ENCODE measurements at regions not wholly inside any gene's neighbourhood (a gene's known extent, or its start where the extent isn't known, plus 50 kb on each side); places are given as distances from the start of the nearest gene placed in this dataset.
"Not testable (repeated sequence)": the region's sequence is repeated elsewhere in the genome, so short reads cannot be mapped to it uniquely, and the experiment has no call there.

GRCh38 chr14:71395636-71396035 lies 488.4 kb downstream of the PCNX1 start:
- no peak overlapping the region for H3K4me3 ChIP-seq (ENCODE audit: low read depth, low read length)
- TF ChIP-seq CTCF (conservative IDR thresholded peaks at IDR 0.05; ENCODE audit: low read depth, low read length) = no peak
- no peak for DNase-seq (ENCODE audit: low read depth)

- DNase-seq (ENCODE audit: low read depth) = no peak
- no peak overlapping the region for H3K4me3 ChIP-seq (ENCODE audit: low read depth, low read length)
- TF ChIP-seq CTCF (conservative IDR thresholded peaks at IDR 0.05; ENCODE audit: low read depth, low read length) = no peak
These were observed 488.9 kb downstream of the PCNX1 start for GRCh38 chr14:71396050-71396677.

DNA sequence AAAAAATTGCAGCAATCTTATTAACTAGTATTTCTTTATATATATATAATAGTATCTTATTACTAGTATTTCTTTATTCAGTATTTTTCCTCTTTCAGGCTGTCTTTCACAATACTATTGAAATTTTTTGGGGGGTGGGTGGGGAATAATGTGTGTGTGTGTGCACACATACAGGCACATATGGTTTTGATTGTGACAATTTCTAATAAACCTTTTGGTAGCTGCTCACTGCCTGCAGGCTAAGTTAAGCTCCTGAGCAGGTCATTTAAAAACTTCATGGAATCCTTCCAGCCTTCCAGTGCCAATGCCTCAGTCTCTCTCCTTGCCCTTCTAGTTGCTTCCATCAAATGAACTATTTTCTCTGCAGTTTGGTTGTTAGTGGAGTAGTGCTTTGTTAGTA lies 490.1 kb downstream of the PCNX1 start:
- TF ChIP-seq CTCF (conservative IDR thresholded peaks at IDR 0.05; ENCODE audit: low read depth, low read length) = no peak
- no peak for DNase-seq (ENCODE audit: low read depth)
- H3K4me3 ChIP-seq (ENCODE audit: low read depth, low read length) = no peak overlapping the region

DNA sequence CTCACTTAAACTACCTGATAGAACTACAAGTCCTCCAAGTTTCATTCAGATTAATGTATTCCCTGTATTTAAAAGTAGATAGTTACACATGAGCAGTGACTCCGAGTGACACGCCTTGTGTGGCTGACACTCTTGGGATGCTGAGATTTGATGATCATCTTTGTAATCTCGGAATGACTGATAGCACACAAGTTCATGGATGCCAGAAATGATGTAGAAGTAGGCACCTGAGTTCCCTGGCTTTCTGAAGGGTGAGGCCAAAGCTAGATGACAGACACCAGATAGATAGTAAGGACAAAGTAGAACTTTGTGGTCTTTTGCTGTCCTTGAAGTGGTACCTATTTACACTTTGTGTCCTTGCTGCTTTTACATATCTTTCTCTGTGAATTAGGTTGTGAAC lies 491.2 kb downstream of the PCNX1 start:
- TF ChIP-seq CTCF (conservative IDR thresholded peaks at IDR 0.05; ENCODE audit: low read depth, low read length) = no peak
- DNase-seq (ENCODE audit: low read depth) = no peak
- H3K4me3 ChIP-seq (ENCODE audit: low read depth, low read length) = no peak overlapping the region

DNA sequence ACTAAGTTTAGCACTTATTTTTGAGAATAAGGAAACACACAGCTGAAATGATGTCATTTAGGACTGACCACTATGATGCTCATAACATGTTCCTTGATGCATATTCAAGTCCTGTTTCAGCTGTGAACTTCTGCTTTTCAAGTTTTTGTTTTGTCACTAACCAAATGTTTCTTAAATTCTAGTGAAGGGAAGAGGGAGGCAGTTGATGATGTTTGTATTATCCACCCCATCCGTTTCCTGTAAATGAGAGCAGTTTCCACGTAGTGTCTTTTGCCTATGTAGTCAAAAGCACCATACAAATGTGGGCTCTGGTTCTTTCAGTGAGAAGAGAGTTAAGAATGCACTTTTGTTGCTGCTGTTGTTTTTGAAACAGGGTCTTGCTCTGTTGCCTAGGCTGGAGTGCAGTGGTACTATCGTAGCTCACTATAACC lies 491.8 kb downstream of the PCNX1 start:
- H3K4me3 ChIP-seq (ENCODE audit: low read depth, low read length) = no peak overlapping the region
- no peak for DNase-seq (ENCODE audit: low read depth)

DNA sequence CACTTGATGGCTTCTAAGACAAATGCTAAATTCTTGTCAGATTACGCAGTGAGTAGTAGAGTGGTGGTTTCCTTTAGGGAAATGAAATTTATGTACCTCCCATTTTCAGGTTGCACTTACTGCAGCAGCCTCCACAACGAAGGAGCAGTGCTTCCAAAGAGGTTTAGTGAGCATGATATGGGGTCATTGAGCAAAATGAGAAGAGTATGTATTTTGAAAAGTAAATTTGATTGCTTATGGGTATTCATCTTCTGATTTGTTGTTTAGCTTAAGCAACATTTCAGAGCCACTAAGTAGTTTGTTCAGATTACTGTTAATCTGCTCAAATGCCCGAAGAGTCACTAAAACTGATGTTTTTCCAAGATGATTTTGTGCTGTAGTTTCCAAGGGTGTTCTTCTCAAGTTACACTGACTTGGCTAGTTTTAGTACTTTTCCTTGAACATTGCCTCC lies 493.6 kb downstream of the PCNX1 start:
- TF ChIP-seq CTCF (conservative IDR thresholded peaks at IDR 0.05; ENCODE audit: low read depth, low read length) = no peak

More for the DNA sequence above, 491.8 kb downstream of the PCNX1 start:
- TF ChIP-seq CTCF (conservative IDR thresholded peaks at IDR 0.05; ENCODE audit: low read depth, low read length) = no peak

DNA sequence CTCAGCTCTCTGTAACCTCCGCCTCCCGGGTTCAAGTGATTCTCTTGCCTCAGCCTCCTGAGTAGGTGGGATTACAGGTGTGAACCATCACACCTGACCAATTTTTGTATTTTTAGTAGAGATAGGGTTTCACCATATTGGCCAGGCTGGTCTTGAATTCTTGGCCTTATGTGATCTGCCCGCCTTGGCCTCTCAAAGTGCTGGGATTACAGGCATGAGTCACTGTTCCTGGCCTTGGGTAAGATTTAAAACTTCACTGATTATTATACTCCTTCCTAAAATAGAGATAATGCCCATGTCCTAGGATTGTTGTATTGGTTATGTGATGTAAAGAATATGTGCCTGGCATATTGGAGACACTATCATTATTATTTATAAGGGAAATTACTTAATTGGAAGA lies 495.2 kb downstream of the PCNX1 start:
- DNase-seq (ENCODE audit: low read depth) = peak; percentile 47
- H3K4me3 ChIP-seq (ENCODE audit: low read depth, low read length) = not testable (repeated sequence)

More for the DNA sequence above, 493.6 kb downstream of the PCNX1 start:
- H3K4me3 ChIP-seq (ENCODE audit: low read depth, low read length) = no peak overlapping the region
- peak; percentile 60 for DNase-seq (ENCODE audit: low read depth)

Measured in choroid plexus epithelial cell (primary cell).